ENCODE measurements at regions not wholly inside any gene's neighbourhood (a gene's known extent, or its start where the extent isn't known, plus 50 kb on each side); places are given as distances from the start of the nearest gene placed in this dataset.

- TF ChIP-seq, protein P1, sequence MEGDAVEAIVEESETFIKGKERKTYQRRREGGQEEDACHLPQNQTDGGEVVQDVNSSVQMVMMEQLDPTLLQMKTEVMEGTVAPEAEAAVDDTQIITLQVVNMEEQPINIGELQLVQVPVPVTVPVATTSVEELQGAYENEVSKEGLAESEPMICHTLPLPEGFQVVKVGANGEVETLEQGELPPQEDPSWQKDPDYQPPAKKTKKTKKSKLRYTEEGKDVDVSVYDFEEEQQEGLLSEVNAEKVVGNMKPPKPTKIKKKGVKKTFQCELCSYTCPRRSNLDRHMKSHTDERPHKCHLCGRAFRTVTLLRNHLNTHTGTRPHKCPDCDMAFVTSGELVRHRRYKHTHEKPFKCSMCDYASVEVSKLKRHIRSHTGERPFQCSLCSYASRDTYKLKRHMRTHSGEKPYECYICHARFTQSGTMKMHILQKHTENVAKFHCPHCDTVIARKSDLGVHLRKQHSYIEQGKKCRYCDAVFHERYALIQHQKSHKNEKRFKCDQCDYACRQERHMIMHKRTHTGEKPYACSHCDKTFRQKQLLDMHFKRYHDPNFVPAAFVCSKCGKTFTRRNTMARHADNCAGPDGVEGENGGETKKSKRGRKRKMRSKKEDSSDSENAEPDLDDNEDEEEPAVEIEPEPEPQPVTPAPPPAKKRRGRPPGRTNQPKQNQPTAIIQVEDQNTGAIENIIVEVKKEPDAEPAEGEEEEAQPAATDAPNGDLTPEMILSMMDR (conservative IDR thresholded peaks at IDR 0.05; ENCODE audit: low read depth, low read length), result no peak
- TF ChIP-seq MAFK (IDR thresholded peaks at IDR 0.05; ENCODE audit: low read depth, low read length), result no peak
- no peak for TF ChIP-seq NFE2L2 (IDR thresholded peaks at IDR 0.05; ENCODE audit: low read depth, low read length)
- no peak for TF ChIP-seq POLR2A (IDR thresholded peaks at IDR 0.05; ENCODE audit: low read depth, low read length)
- no peak for TF ChIP-seq MXI1 (IDR thresholded peaks at IDR 0.05; ENCODE audit: borderline replicate concordance, low read depth, low read length)
- no peak for TF ChIP-seq MAZ (IDR thresholded peaks at IDR 0.05; ENCODE audit: borderline replicate concordance, low read depth, low read length)
- TF ChIP-seq, protein P2, sequence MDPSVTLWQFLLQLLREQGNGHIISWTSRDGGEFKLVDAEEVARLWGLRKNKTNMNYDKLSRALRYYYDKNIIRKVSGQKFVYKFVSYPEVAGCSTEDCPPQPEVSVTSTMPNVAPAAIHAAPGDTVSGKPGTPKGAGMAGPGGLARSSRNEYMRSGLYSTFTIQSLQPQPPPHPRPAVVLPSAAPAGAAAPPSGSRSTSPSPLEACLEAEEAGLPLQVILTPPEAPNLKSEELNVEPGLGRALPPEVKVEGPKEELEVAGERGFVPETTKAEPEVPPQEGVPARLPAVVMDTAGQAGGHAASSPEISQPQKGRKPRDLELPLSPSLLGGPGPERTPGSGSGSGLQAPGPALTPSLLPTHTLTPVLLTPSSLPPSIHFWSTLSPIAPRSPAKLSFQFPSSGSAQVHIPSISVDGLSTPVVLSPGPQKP (IDR thresholded peaks at IDR 0.05; ENCODE audit: borderline replicate concordance, low read depth, low read length), result no peak
- TF ChIP-seq SMC3 (IDR thresholded peaks at IDR 0.05; ENCODE audit: low read depth, low read length), result no peak
- no peak for TF ChIP-seq RAD21 (IDR thresholded peaks at IDR 0.05; ENCODE audit: low read length)
- TF ChIP-seq RFX5 (IDR thresholded peaks at IDR 0.05; ENCODE audit: low read depth, low read length), result no peak
These were observed 88.4 kb upstream of the CLNK start for GRCh38 chr4:10773010-10773409.

Measured in IMR-90 (cell line).